ENCODE measurements at regions not wholly inside any gene's neighbourhood (a gene's known extent, or its start where the extent isn't known, plus 50 kb on each side); places are given as distances from the start of the nearest gene placed in this dataset.

DNA sequence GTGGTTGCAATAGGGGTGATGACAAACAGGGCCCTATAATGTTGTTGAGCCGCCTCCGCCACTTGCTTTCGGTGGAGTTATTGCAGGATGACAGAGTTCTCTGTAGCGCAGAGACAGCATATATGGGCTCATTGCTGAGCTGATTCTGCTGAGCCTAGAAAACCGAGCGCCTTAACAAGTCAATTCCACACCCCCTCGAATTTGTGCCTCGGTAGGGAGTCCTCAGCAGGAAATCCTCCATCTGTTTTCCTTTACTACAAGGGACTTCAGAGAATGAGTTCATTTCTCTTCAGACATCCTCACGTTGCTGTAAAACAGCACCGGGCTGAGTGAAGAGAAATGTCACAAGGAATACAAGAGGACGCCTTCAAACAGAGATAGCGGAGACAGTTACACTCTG lies 90.7 kb upstream of the KIAA1217 start:
- TF ChIP-seq EZH2 (IDR thresholded peaks at IDR 0.05; ENCODE audit: insufficient read depth, poor library complexity, severe bottlenecking) (no peak), EZH2phosphoT487 (IDR thresholded peaks at IDR 0.05; ENCODE audit: insufficient read depth, low read depth) (no peak)

All from GM23248 (cell line).